Posterior cingulate gyrus (tissue), 11 donors: ENCODE measurements at regions not wholly inside any gene's neighbourhood (a gene's known extent, or its start where the extent isn't known, plus 50 kb on each side); places are given as distances from the start of the nearest gene placed in this dataset.
"Not testable (repeated sequence)": the region's sequence is repeated elsewhere in the genome, so short reads cannot be mapped to it uniquely, and the experiment has no call there.

ENCODE experiments used
- DNase-seq, 10 donors: peaks; one replicate each; pipeline versions ENCODE4 v3.0.0 to v3.0.0-alpha.2; 2020 to 2021; ENCODE audit warnings: mixed read lengths in 3 of 10
- intact Hi-C: fragments of 100-400 bp; cut with DNase I; formaldehyde crosslinking; loops from one replicate; pipeline ENCODE4 v1.15.1; 2023

GRCh38 chr7:34327681-34328080 is 330.3 kb upstream of the NPSR1 start:
- intact Hi-C loops: no loop called here
- DNase-seq: no peak

- DNase-seq: no peak
- intact Hi-C loops: no loop called here
Observed at GRCh38 chr7:34330308-34330707, 327.7 kb upstream of the NPSR1 start.

- intact Hi-C loops: no loop called here
- no peak for DNase-seq
Observed at GRCh38 chr7:34331102-34331501, 326.9 kb upstream of the NPSR1 start.

DNA sequence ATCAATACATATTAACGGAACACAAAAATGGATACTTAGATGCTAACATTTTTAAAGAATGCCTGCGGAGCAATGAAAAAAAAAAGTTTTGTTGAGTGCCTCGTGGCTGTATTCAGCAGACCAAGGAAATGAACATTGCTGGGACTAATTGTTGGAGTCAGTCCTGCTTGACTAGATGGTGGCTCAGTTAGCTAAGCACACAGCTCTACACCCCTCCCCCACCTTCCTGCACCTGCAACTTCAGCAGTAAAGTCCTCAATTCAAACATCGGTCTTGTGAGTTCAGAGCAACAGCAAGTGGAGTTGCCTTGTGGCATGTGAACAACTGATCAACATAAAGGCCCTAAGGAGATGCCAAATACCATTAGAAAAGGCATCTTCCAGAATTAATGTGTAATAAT is 326.0 kb upstream of the NPSR1 start:
- intact Hi-C loops: no loop called here
- DNase-seq: no peak

DNA sequence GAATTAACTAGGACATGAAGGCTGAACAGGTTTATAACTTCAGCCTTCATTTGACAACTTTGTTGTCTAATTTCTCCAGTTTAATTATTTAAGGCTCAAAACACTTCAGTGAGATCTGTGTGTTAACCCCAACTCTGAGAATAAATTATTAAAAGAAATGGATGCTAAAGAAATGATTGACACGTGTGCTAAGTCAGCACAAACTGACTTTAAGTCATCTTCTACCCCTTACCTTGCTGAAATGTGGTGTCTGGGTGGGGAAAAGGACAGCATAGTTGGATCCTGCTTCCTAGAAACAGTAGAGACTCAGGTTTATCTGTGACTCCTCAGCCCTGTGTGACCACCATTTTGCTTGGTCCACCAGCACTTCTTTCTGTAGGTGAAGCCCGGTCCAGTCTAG is 324.8 kb upstream of the NPSR1 start:
- no peak for DNase-seq
- intact Hi-C loops: no loop called here

- intact Hi-C loops: no loop called here
- no peak for DNase-seq
Observed at GRCh38 chr7:34333925-34334324, 324.1 kb upstream of the NPSR1 start.

DNA sequence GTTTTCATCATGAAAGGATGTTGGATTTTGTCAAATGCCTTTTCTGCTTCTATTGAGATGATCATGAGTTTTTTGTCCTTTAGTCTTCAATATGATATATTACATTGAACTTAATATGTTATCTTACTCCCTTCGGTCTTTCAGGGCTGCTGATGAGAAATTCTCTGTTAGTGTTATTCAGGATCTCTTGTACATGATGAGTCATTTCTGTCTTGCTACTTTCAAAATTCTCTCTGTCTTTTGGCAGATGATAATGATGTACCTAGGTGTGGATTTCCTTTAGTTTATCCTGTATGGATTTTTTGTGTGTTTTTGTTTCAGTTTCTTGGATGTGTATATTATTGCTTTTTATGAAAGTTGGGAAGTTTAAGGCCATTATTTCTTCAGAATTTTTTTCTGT is 320.9 kb upstream of the NPSR1 start:
- no peak for DNase-seq
- intact Hi-C loops: no loop called here

DNA sequence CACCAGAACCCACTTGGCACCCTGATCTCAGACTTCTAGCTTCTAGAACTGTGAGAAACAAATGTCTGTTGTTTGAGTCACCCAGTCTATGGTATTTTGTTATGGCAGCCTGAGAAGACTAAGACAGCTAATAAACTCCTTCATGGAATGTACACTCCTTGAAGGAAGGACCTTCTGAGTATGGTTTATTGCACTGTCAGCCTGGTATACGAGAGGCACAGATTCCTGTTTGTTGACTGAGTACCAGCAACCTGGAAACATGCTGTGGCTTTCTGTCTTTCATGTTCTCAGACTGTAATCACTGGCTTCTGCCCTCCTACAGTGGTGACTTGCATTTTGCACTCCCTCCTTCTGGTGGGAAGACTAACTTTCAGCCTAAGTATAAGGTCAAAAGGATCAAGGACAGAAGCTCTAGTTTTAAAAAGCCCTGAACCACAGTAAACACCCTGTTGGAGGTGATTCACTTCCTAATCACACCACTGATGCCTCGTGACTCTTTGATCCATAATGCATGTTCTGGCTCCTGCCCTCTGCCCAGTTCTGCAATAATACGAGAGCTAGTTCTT is 319.0 kb upstream of the NPSR1 start:
- intact Hi-C loops: no loop called here
- no peak for DNase-seq

DNA sequence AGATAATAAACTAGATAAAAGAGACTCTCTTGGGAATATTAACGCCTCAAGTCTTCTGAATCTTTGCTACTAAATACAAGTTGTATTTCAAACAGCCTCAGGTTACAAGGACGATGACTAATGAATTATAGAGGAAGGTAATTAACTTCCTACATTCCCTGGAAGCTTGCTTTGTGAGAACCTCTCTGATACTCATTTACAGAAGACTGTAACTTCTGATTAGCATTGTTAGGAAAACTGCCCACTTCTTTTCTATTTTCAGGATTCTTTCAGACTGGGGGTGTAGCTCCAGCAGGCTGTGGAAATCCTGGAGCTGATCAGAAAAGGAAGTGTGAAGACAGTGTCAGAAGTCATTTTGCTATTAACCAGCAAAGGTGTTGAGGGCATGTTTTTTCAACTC is 316.7 kb upstream of the NPSR1 start:
- intact Hi-C loops: no loop called here
- no peak for DNase-seq

DNA sequence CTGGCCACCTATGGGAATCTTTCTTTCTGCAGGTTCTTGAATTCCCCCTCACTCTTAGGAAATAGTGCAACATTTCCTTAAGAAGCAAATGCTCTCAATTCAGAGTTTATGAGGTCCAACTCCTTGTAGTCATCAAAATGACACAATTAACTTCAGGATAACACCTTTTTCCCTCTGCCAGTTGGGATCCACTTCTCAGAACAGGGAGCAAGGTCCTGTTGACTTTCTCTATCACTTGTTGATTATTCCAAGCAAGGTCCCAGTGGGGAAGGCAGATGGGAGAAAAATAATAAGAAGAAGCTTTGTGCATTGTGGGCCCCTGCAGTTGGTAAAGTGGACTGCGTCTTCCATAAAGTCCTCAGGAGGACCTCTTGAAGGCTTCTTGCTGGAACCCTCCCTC is 315.6 kb upstream of the NPSR1 start:
- intact Hi-C loops: no loop called here
- no peak for DNase-seq

DNA sequence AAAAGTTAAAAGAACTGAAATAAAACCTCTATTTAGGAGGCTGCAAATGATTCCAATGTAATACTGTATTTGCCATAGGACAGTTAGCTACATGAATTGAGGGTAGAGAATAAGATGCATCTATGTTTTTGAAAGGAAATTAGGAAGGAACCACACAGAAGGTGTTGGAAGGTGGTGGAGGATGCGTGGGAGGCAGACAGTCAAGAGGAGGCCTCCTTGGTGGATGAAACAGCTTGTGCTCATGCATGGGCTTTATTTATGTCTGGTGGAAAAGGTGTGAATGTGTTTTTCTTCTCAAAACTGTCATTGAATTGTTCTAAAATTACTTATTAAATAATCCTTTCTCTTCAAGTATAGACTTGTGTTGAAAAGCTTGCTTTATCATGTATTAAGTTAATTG is 314.4 kb upstream of the NPSR1 start:
- intact Hi-C loops: no loop called here
- peak in 3 of 10 donors; percentile 60 to 82 (median 70) for DNase-seq

- intact Hi-C loops: no loop called here
- no peak for DNase-seq
Observed at GRCh38 chr7:34354011-34354410, 304.0 kb upstream of the NPSR1 start.

DNA sequence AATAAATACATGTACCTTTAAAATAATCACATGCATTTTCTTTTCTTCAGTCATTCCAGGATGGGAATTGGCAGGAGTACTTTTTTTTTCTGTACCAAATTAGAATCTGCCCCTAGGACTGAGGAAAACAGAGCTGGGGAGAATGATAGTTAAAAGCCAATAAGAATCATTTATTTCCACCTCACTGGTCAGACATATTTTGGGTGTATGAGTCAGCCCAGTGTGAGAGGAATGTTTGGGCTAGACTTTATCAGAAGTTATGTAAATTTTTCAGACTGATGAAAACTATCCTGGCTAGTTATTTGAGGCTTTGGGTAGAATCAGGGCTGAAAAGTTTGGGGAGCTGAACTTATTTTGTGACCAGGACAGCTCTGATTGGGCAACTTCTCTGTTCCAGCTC is 303.1 kb upstream of the NPSR1 start:
- intact Hi-C loops: no loop called here
- DNase-seq: no peak

GRCh38 chr7:34357068-34357467 is 300.9 kb upstream of the NPSR1 start:
- intact Hi-C loops: no loop called here
- no peak for DNase-seq

DNA sequence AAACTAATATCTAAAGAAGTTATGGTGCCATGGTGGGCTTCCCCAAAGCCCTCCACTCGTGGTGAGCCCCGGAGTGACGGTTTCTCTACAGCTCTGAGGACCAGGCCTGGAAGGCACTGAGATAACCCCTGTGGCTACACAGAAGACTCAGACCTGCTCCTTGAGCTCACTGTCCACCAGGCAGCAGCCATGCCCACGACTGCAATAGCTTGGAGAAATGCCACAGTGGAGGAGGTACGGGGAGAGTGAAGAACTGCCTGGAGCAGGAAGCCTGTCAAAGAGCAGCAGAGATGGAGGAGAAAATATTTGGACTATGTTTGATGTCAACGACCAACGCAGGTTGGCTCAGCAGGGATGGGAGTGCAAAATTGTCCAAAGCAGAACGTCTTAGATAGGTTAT is 300.1 kb upstream of the NPSR1 start:
- intact Hi-C loops: no loop called here
- DNase-seq: peak in 1 of 10 donors; percentile 78

GRCh38 chr7:34358578-34358977 is 299.4 kb upstream of the NPSR1 start:
- intact Hi-C loops, DNase-seq: not testable (repeated sequence)

- DNase-seq: peak in 6 of 10 donors; percentile 19 to 86 (median 52)
- intact Hi-C loops: no loop called here
Observed at GRCh38 chr7:34361663-34362250, 296.3 kb upstream of the NPSR1 start.

DNA sequence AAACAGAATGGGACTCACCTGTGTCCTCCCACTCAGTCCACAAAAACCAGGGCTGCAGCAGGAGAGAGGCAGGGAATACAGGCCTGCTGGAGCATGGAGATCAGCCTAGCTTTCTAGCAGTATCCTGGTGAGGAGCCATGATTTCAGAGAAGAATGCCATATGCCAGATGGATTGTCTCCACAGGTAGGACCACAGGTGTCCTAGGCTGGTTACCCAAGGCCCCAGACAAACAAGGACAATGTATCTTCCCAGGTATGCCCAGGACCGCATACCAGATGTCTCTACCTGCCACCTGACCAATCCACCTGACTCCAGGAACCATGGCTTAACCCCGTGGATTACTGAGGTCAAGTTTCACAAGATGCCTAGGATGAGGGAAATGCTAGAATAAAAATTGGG is 295.4 kb upstream of the NPSR1 start:
- intact Hi-C loops: no loop called here
- DNase-seq: no peak

GRCh38 chr7:34364130-34364529 is 293.9 kb upstream of the NPSR1 start:
- intact Hi-C loops: no loop called here
- DNase-seq: no peak

GRCh38 chr7:34365011-34365410 is 293.0 kb upstream of the NPSR1 start:
- intact Hi-C loops: no loop called here
- no peak for DNase-seq

- DNase-seq: no peak
- intact Hi-C loops: no loop called here
Observed at GRCh38 chr7:34365611-34366010, 292.4 kb upstream of the NPSR1 start.

- DNase-seq: no peak
- intact Hi-C loops: no loop called here
Observed at GRCh38 chr7:34371922-34372321, 286.1 kb upstream of the NPSR1 start.

GRCh38 chr7:34373940-34374339 is 284.1 kb upstream of the NPSR1 start:
- no peak for DNase-seq
- intact Hi-C loops: no loop called here
